Gastrocnemius medialis (tissue), 4 donors: ENCODE measurements at regions not wholly inside any gene's neighbourhood (a gene's known extent, or its start where the extent isn't known, plus 50 kb on each side); places are given as distances from the start of the nearest gene placed in this dataset.

Source experiments
- POLR2A ChIP-seq, 2 donors: fragments of 450-650 bp; IDR thresholded peaks; one replicate each; pipeline ENCODE4 v1.6.1; 2017; ENCODE audit warnings: antibody characterized with exemption in 2 of 2, mild to moderate bottlenecking in 2 of 2, moderate library complexity in 2 of 2
- TF ChIP-seq, protein P1 (sequence below), 5 experiments: fragments of 450-650 bp in 3 of 5; fragments of 200-600 bp in 2 of 5; sonication (generic) in 2 of 5; IDR thresholded peaks in 4 of 5; conservative IDR thresholded peaks in 1 of 5; 1 replicate in 4 of 5; 2 replicates in 1 of 5; pipeline ENCODE4 v1.5.1; 2016 to 2019; ENCODE audit warnings: antibody characterized with exemption in 5 of 5, mild to moderate bottlenecking in 3 of 5, moderate library complexity in 3 of 5

GRCh38 chr7:54260941-54261371 is 281.2 kb upstream of the VSTM2A start:
- TF ChIP-seq, protein P1, sequence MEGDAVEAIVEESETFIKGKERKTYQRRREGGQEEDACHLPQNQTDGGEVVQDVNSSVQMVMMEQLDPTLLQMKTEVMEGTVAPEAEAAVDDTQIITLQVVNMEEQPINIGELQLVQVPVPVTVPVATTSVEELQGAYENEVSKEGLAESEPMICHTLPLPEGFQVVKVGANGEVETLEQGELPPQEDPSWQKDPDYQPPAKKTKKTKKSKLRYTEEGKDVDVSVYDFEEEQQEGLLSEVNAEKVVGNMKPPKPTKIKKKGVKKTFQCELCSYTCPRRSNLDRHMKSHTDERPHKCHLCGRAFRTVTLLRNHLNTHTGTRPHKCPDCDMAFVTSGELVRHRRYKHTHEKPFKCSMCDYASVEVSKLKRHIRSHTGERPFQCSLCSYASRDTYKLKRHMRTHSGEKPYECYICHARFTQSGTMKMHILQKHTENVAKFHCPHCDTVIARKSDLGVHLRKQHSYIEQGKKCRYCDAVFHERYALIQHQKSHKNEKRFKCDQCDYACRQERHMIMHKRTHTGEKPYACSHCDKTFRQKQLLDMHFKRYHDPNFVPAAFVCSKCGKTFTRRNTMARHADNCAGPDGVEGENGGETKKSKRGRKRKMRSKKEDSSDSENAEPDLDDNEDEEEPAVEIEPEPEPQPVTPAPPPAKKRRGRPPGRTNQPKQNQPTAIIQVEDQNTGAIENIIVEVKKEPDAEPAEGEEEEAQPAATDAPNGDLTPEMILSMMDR (IDR thresholded peaks at IDR 0.05 in 4 of 5, conservative IDR thresholded peaks at IDR 0.05 in 1 of 5) = no peak
- no peak for TF ChIP-seq POLR2A (IDR thresholded peaks at IDR 0.05)
